SK-N-SH (cell line): ENCODE measurements at regions not wholly inside any gene's neighbourhood (a gene's known extent, or its start where the extent isn't known, plus 50 kb on each side); places are given as distances from the start of the nearest gene placed in this dataset.

Source experiments
- CHD2 ChIP-seq: fragments of 150-350 bp; IDR thresholded peaks from 2 replicates; pipeline ENCODE4 v1.6.1; 2018; ENCODE audit warnings: low read length; ENCODE audit not compliant: partially characterized antibody
- CTCF ChIP-seq: fragments of 200-600 bp; sonication (generic); IDR thresholded peaks from 2 replicates; pipeline ENCODE4 v1.6.1; 2017; ENCODE audit warnings: antibody characterized with exemption, mild to moderate bottlenecking, moderate library complexity
- ELF1 ChIP-seq: IDR thresholded peaks from 2 replicates; pipeline ENCODE4 v1.4.0; 2012
- EP300 ChIP-seq, 2 experiments: IDR thresholded peaks; 2 replicates each; pipeline versions ENCODE4 v1.4.0 to v1.6.1; 2012; ENCODE audit warnings: borderline replicate concordance in 1 of 2, low read depth in 1 of 2, low read length in 1 of 2
- EZH2phosphoT487 ChIP-seq: fragments of 200-600 bp; sonication (generic); IDR thresholded peaks from 2 replicates; pipeline ENCODE4 v1.6.1; 2017; ENCODE audit warnings: low read depth, mixed run types, mild to moderate bottlenecking, antibody characterized with exemption, moderate library complexity, borderline replicate concordance
- FOXM1 ChIP-seq: IDR thresholded peaks from 2 replicates; pipeline ENCODE4 v1.4.0; 2012; ENCODE audit warnings: low read depth, mild to moderate bottlenecking
- NRF1 ChIP-seq: IDR thresholded peaks from 2 replicates; pipeline ENCODE4 v1.6.1; 2012; ENCODE audit warnings: low read depth, mild to moderate bottlenecking, low read length
- POLR2AphosphoS5 ChIP-seq: IDR thresholded peaks from 2 replicates; pipeline ENCODE4 v1.6.1; 2012; ENCODE audit warnings: low read depth, low read length
- RAD21 ChIP-seq: IDR thresholded peaks from 2 replicates; pipeline ENCODE4 v1.6.1; 2012; ENCODE audit warnings: mild to moderate bottlenecking, low read length
- RCOR1 ChIP-seq: fragments of 150-350 bp; IDR thresholded peaks from 2 replicates; pipeline ENCODE4 v1.6.1; 2017; ENCODE audit warnings: antibody characterized with exemption, low read length
- SMC3 ChIP-seq: IDR thresholded peaks from 2 replicates; pipeline ENCODE4 v1.6.1; 2012; ENCODE audit warnings: low read depth, low read length, improper control_type of control experiment
- TAF1 ChIP-seq: IDR thresholded peaks from 2 replicates; pipeline ENCODE4 v1.6.1; 2012; ENCODE audit warnings: low read depth, mild to moderate bottlenecking, low read length, moderate library complexity, borderline replicate concordance
- ZBTB33 ChIP-seq: IDR thresholded peaks from 2 replicates; pipeline ENCODE4 v1.4.0; 2012; ENCODE audit warnings: low read depth, borderline replicate concordance
- TF ChIP-seq, protein P1 (sequence below): IDR thresholded peaks from 2 replicates; pipeline ENCODE4 v1.4.0; 2012; ENCODE audit warnings: low read depth

GRCh38 chr10:131788386-131788785 lies 112.4 kb upstream of the PPP2R2D start:
- TF ChIP-seq NRF1 (no peak), CTCF (no peak), CHD2 (no peak), TAF1 (no peak), RCOR1 (no peak), ELF1 (no peak), EP300 (IDR thresholded peaks at IDR 0.05; ENCODE audit: borderline replicate concordance in 1 of 2, low read depth in 1 of 2, low read length in 1 of 2) (no peak), POLR2AphosphoS5 (no peak), ZBTB33 (no peak), RAD21 (no peak), SMC3 (no peak), FOXM1 (no peak), EZH2phosphoT487 (no peak)
- TF ChIP-seq, protein P1, sequence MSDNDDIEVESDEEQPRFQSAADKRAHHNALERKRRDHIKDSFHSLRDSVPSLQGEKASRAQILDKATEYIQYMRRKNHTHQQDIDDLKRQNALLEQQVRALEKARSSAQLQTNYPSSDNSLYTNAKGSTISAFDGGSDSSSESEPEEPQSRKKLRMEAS, result no peak
